ENCODE measurements at regions not wholly inside any gene's neighbourhood (a gene's known extent, or its start where the extent isn't known, plus 50 kb on each side); places are given as distances from the start of the nearest gene placed in this dataset.

DNA sequence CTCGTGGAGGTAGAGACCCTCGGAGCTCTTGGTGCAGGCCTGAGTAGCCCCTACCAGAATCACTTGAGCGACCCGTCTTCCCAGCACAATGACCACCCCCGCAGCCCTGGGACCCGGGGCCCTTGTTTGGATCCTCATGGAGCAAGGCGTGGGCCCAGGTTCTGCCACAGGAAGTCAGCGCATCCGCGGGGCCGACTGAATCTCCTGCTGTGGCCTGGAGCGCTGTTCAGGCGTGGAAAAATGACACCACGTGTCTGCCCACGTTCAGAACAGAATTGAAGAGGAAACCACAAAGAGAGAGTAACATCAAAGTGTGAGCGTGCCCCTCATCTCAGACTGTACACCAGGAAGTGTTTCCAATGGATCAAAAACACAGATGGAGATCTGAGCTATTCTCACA, 1479.2 kb downstream of the TBC1D22A start:
- no peak for DNase-seq
- no peak overlapping the region for H3K4me3 ChIP-seq
- no peak overlapping the region for H3K27ac ChIP-seq
- no peaks in the 10 kb centered on the region for H3K4me1 ChIP-seq (ENCODE audit: insufficient read depth)
- TF ChIP-seq POLR2A (IDR thresholded peaks at IDR 0.05) (no peak), EP300 (IDR thresholded peaks at IDR 0.05) (no peak)
- TF ChIP-seq, protein P1, sequence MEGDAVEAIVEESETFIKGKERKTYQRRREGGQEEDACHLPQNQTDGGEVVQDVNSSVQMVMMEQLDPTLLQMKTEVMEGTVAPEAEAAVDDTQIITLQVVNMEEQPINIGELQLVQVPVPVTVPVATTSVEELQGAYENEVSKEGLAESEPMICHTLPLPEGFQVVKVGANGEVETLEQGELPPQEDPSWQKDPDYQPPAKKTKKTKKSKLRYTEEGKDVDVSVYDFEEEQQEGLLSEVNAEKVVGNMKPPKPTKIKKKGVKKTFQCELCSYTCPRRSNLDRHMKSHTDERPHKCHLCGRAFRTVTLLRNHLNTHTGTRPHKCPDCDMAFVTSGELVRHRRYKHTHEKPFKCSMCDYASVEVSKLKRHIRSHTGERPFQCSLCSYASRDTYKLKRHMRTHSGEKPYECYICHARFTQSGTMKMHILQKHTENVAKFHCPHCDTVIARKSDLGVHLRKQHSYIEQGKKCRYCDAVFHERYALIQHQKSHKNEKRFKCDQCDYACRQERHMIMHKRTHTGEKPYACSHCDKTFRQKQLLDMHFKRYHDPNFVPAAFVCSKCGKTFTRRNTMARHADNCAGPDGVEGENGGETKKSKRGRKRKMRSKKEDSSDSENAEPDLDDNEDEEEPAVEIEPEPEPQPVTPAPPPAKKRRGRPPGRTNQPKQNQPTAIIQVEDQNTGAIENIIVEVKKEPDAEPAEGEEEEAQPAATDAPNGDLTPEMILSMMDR (IDR thresholded peaks at IDR 0.05) = no peak
- no peaks in the 10 kb centered on the region for H3K36me3 ChIP-seq
- H3K9me3 ChIP-seq = no peaks in the 10 kb centered on the region
- 88 to 93% (median 89%) methylated on average over 16 of the region's 16 CpGs for WGBS, 3 donors
- intact Hi-C loops (cut with DNase I) = no loop called here
- H3K27me3 ChIP-seq = no peaks in the 10 kb centered on the region

DNA sequence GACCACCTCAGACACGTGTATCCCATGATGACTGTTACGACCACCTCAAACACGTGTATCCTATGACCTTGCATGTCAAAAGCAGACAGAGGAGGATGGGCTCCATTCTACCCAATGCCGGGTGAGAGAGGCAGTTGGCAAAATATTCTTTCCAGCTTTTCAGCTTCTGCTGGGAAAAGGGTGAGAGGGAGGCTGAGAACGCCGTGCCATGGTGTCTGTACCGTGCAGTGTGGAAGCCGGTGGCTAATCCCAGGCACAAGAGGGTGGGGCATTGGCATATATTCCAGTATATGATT, 1478.4 kb downstream of the TBC1D22A start:
- Histone ChIP-seq H3K9me3 (no peaks in the 10 kb centered on the region), H3K4me3 (no peak overlapping the region), H3K4me1 (ENCODE audit: insufficient read depth) (no peaks in the 10 kb centered on the region), H3K36me3 (no peaks in the 10 kb centered on the region), H3K27ac (no peak overlapping the region), H3K27me3 (no peaks in the 10 kb centered on the region)
- TF ChIP-seq, protein P1 (IDR thresholded peaks at IDR 0.05) = no peak
- no peak for TF ChIP-seq POLR2A (IDR thresholded peaks at IDR 0.05)
- TF ChIP-seq EP300 (IDR thresholded peaks at IDR 0.05) = no peak
- DNase-seq = no peak
- intact Hi-C loops (cut with DNase I) = no loop called here
- WGBS, 3 donors = 88 to 94% (median 92%) methylated on average over 8 of the region's 8 CpGs

DNA sequence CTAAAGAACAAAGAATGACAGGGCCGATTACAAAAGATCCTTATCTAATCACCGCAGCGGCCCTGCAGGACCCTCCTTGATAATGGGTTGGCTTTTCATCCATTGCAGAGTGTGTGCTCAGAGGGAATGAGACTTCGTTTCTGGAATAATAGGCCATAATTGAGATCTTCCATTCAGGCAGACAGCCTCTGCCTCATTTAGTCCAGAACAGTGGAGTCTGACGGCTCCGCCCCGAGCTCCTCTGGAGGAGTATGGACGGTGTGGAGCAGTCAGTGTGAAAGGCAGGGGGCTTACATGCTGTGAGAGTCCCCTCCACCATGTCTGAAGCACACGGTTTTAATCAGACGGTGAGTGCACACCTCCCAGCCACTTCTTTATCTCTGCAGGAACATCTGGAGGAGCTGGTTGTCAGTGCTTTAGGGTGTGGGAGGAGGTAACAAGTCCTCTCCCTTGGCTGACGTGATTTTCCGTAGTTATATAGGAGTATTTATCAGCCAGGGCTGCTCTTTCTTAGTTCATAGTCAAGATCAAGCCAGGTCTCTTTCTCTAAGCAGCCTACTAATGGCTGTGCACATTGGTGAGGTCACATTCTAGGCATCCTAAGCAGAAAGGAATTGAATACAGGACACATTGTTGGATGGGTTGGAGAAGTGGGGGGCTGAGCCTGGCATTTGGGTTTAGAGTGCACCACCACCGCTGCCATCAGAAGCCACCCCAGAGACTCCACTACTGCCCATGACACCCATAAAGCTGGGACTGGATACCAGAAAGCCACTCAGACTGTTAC, 1477.9 kb downstream of the TBC1D22A start:
- 40 to 49% (median 40%) methylated on average over 13 of the region's 13 CpGs for WGBS, 3 donors
- no peaks in the 10 kb centered on the region for H3K36me3 ChIP-seq
- H3K27me3 ChIP-seq = no peaks in the 10 kb centered on the region
- TF ChIP-seq POLR2A (IDR thresholded peaks at IDR 0.05) (no peak), EP300 (IDR thresholded peaks at IDR 0.05) (no peak)
- TF ChIP-seq, protein P1 (IDR thresholded peaks at IDR 0.05) = no peak
- no peaks in the 10 kb centered on the region for H3K9me3 ChIP-seq
- no peaks in the 10 kb centered on the region for H3K4me1 ChIP-seq (ENCODE audit: insufficient read depth)
- DNase-seq = no peak
- no peak overlapping the region for H3K4me3 ChIP-seq
- H3K27ac ChIP-seq = no peak overlapping the region
- intact Hi-C loops (cut with DNase I) = no loop called here

DNA sequence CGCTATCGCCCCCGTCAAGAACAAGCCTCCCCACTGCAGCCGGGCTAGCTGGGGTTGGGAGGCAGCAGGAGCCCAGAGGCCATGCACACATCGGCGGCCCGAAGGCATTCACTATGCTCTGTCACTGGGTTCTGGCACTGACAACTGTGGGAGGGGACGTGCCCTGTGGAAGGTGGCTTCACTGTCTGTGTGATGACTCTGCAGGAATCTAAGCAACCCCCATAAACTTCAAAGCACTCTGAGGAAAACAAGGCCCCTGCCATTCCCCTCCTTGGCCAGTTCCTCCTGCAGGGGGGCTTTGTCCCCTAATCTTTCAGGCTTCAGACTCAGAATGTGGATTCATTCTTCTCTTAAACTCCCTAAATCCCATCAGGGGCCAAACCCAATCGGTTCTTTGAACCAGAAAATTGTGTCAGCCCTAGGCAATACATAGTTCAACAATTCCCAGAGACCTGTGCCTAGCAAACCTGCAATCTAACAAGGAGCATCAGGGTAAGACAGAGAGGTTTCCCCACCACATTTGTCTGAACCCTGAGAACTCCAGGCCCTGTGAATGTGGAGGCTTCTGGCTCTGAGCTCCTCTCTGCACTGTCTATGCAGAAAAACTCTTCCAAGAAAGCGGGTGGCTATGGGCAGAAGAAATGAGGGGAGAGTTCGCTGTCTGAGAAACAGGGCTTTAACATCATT, 1477.2 kb downstream of the TBC1D22A start:
- TF ChIP-seq POLR2A (IDR thresholded peaks at IDR 0.05) (no peak), EP300 (IDR thresholded peaks at IDR 0.05) (no peak)
- TF ChIP-seq, protein P1 (IDR thresholded peaks at IDR 0.05) = no peak
- WGBS, 3 donors = 78 to 82% (median 80%) methylated on average over 11 of the region's 11 CpGs
- intact Hi-C loops (cut with DNase I) = no loop called here
- no peak overlapping the region for H3K27ac ChIP-seq
- H3K27me3 ChIP-seq = no peaks in the 10 kb centered on the region
- no peak for DNase-seq
- H3K4me3 ChIP-seq = no peak overlapping the region
- H3K36me3 ChIP-seq = no peaks in the 10 kb centered on the region
- no peaks in the 10 kb centered on the region for H3K4me1 ChIP-seq (ENCODE audit: insufficient read depth)
- H3K9me3 ChIP-seq = no peaks in the 10 kb centered on the region
